GM21717 (cell line): ENCODE measurements at regions not wholly inside any gene's neighbourhood (a gene's known extent, or its start where the extent isn't known, plus 50 kb on each side); places are given as distances from the start of the nearest gene placed in this dataset.
"Not testable (repeated sequence)": the region's sequence is repeated elsewhere in the genome, so short reads cannot be mapped to it uniquely, and the experiment has no call there.

Experiments used
- ATAC-seq: cut with Tn5 transposase; IDR thresholded peaks from one replicate; pipeline ENCODE4 v1.9.1; 2021; ENCODE audit warnings: mild to moderate bottlenecking, moderate library complexity; ENCODE audit not compliant: unreplicated experiment

DNA sequence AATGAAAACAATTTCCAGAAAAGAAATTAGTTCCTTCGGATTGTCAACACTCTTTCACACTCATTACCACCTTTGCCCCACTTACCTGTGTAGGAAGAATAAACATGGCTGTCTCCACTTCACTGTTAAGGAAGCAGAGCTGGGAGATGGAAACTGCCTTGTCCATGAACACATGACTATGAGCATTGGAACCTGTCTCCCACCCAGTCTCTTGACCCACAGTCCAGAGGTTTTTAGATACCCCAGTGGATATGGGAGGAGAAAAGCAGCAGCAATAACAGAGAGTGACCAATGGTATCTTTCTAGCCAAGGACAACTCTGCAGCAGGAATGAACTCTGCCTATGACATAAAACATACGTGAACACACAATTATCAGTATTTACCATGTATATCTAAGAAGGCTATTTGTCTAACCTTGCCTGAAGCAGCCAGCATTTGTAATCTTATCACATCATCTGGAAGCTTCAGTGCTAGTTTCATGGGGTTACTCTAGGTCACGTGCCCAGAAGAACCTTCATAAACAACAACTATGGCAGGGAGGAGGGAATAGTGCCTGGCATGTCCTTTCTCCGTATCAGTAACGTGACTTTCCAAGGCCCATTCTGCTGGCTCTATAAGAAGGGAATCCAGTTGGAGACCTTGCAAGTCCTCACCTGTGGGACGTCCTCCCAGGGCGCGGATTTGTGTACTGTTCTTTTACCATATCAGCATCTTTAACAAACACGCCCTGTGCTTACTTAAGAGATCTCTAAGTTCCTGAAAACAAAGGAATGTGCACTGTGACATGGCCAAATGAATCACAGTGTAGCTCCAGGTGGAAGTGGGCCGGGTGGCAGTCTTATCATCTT lies 221.8 kb upstream of the UBL3 start:
- no peak for ATAC-seq

DNA sequence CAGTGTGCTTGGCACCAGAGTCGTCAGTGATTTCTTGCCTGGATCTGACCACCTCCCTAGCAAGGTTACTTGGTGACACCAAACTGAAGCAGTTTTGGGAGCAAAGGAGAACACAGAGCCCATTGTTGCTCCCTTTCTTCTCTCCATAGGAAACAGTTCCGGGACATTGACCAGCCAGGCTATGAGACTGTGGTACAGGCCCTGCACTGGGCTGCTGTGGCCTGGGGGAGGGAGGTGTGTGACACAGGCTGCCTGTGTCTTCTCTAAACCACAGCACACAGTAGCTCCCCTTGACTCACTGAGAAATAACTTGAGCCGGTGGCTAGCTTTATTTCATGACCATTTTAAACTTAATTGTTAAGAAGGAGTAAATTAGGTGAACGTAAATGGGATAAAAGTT lies 214.8 kb upstream of the UBL3 start:
- no peak for ATAC-seq

DNA sequence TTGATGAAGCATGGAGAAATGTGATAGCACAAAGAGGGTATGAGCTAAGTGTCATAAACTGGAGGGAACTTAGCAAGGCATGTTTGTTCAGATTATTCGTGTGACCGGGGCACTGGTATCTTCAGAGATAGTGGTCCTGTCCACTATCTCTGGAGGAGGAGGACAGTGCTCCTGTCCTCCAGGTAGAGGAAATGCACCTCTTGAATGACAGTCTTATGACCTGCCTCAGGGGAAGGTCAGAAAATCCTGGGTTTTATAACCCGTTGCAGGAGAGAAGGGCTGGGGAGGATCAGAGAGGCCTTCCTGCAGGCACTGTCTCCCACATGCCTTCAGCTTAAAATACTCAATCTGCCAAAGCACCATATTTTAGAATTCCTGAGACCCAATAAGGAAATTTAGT lies 213.5 kb upstream of the UBL3 start:
- ATAC-seq = no peak

DNA sequence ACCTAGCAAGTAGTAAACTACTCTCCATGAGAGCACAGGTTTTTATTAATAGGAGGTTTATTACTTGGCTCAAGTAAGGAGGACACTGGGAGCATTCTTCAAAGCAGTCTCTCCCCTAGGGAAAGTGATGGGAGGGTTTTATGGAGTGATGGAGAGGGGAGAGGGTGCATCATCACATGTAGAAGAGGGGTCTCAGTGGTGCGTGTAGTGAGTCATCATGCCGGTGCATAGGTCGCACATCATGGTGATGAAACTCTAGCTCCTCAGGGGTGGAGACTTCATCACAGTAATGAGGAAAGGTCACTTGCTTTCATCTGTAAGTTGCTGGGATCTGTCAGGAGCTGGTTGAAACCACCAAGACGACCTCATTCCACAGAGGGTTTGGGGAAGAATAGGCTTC lies 210.8 kb upstream of the UBL3 start:
- no peak for ATAC-seq

DNA sequence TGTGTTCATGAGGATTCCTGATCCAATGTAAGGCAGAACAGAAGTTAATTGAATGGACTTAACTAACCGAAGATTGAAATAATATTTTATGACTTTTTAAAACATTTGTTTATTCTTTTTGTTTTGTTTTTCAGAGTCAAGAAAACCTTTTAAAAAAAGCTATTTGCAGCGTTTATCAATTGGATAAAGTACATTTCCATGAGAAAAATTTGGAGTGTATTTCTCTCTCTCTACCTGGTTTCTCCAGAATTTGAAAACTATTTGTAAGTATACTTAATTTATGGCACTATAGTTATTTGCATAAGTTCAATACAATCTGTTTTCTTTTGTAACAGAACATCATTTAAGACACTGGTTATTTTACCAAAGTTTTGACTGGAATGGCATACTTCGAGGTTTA lies 208.0 kb upstream of the UBL3 start:
- ATAC-seq = no peak

DNA sequence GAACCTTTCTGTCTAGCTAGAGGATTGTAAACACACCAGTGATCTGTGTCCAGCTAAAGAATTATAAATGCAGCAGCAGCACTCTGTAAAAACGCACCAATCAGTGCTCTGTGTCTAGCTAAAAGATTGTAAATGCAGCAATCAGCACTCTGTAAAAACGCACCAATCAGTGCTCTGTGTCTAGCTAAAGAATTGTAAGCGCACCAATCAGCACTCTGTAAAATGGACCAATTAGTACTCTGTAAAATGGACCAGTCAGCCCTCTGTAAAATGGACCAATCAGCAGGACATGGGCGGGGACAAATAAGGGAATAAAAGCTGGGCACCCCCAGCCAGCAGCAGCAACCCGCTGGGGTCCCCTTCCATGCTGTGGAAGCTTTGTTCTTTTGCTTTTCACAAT lies 204.1 kb upstream of the UBL3 start:
- not testable (repeated sequence) for ATAC-seq

DNA sequence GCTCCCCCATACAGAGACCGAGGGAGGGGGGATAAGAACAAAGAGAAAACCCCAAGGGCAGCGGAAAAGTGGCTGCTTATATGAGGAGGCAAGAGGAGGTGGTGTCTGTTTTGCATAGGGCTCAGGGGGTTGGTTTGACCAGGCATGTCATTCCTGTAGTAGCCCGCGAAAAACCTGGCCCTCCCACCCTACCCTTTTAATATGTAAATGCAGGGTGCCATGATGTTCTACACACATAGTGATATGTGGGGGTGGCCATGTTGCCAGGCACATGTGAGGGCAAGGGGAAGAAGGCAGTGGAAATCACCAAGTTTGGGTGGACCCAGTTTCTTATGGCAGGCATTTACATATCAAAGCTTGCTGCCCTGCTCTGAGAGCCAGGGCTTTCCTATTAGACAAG lies 203.5 kb upstream of the UBL3 start:
- no peak for ATAC-seq

DNA sequence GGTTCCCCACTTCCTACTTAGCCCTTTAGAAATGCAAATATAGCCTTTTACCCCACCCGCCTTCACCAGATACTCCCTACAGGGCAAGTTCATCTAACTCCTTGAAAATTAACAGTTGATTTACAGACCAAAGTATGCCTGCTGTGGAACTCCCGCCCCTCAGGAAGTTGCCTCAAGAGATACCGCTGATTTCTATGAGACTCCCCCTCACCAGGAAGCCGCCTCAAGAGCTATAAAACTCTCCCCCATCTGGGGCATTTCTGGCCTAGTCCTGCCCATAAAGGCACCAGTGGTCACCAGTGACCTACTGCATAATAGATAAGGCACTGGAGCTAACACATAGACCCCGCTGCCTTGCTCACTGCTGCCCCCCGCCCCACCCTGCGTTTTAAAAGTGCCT lies 201.7 kb upstream of the UBL3 start:
- ATAC-seq = no peak

DNA sequence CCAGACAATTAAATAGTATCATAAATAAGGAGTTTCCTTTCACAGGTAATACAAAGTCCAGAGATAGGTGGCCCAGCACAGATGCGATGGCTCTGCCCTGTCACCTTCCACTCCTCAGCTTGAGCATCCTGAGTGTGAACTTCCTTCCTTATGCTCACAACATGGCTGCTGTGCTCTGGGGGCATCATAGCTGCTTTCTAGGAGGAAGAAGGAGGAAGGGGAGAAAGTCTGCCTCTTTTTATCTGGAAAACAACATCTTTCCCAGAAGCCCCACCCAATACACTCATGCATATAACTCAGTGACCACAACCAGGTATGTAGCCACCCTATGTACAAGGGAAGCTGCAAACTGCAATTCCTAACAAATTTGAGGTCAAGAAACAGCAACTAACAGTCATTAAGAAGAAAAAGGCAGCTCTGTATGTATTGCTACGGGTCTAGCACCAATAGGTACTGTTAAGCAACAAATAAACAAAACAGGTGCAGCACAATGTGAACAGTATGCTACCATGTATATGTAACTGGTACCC lies 201.2 kb upstream of the UBL3 start:
- no peak for ATAC-seq

DNA sequence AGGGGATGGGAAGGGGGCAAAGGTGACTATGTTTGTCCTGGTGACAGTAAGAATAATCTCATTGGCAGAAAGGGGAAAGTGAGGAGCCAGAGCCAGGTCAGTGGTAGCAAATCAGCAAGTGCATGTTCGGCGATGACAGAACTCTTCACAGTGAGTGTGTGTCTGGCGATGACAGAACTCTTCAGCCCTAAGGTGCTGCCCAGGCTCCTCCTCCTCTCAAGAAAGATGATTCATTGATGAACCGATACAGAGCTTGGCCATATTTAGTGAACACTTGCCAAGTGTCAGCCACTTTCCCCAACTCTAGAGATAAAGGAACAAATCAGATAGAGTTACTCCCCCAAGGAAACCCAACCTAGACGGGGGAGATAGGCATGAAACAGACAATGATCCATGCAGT lies 199.3 kb upstream of the UBL3 start:
- ATAC-seq = no peak

DNA sequence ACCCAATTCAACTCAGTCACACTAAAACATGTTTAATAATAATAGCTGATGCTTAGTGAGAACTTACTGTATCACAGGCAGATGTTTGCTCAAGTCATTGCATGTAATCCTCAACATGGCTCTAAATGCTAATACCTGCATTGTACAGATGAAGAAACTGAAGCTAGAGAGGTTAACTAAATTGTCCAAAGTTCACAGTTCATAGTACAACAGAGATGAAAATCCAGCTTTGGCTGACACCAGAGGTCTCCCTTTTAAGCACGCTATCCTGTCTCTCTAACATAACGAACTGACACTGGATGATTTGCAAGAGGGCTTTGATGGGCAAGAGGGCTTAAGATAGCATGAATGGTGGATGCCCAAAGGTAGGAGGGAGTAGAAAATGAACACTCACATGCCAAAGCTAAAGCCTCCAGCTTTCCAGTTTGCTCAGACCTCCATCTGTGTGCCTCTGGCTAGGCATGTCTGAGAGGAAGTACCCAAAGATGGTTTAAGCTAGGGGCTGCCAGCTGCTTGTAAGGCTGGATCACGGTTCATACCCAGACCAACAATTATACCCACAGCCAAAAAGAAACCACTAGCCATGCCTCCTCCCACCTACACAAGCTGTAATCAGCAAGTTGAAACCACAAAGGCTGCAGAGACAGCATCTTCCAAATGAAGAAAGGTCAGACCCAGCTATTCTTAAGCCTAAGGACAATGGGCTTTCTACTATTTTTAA lies 196.9 kb upstream of the UBL3 start:
- no peak for ATAC-seq

DNA sequence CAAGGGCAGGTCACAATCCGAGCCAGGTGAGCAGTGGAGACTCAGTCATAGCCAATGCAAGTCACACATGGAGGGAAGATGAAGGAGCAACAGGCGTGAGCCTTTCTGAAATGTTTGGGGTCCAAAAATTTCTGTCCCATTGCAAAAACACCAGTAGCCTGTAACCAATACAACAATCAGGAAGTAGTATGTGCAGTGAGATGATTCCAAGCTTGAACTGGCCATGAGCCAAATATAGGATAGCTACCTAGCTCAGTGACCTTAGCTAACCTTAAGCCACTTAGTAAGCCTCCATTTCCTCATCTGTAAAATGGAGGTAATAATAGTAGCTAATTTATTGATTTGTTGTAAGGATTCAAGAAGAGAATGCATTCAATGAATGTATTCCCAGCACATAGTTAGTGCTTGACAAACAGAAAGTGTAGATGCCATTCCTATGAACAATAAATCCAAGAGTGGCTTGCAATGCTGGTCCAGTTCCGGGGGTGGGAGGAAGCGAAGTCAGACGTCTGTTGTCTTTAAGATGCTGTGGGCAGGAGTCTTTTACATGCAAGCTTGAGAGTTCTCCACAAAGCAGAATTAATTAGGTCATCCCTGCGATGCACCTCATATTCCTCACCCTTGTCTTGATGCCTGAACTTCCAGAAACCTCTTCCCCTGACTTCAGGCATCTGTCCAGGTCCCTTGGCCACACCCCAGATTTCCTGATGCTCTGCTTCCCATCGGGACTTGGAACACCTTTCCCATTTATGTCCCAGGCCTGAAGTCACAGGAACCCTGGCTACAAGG lies 195.7 kb upstream of the UBL3 start:
- no peak for ATAC-seq

DNA sequence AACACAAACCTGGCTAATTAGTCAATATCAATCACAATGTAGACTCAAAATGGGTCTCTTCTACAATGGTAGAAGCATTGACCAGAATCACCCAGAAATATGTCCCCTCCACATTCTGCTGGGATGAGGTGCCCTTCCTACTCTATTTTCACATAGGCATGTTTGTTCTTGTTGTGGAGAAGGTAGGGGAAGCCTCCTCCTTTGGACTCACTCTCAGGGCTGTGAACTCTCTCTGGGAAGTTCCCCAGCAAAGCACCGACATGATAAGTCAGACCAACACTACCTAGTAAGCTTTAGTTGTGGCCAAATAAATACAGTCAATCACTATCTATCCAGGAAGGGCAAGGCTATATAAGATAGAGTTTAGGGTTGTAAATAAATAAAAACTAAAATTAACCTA lies 194.5 kb upstream of the UBL3 start:
- ATAC-seq = no peak

DNA sequence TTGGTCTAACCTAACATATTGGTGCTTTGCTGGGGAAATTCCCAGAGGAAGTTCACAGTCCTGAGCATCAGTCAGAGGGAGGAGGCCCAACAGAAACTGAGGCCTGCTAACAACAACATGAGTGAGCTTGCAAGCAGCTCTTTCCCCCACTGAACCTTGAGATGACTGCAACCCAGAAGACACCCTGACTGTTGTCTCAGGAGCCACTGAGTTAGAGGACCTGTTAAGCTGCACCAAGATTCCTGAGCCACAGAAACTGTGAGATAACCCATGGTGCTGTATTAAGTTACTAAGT lies 193.2 kb upstream of the UBL3 start:
- no peak for ATAC-seq

DNA sequence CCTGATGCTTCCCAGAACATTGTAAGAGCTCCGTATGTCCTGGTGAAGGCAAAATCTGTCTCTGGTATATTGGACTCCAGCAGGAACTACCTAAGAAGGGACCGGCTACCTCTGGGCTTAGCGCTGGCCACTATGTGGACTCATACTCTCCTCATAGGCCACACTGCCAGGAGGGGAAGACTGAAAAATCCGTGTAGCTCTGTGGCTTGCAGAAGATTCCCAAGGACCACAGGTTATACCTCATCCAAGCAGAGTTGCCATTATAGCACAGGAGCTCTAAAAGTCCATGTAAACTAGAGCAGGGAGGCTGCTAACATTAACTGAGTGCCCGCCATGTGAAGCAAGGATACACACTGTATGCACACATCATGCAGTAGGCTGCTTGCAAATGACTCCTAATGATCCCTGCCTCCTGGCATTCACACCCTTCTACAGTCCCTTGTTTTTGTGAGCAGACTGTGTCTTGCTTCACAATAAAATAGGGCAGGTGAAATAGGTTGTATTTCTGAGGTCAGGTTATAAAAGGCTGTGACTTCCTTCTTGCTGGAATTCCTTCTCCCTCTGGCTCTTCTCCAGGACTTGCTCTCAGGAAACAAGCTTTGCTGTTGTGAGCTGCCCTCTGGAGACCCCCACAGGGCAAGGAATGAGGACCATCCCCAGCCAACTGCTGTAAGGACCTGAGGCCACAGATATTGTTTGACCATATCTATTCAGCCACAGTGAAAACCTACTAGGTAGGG lies 192.6 kb upstream of the UBL3 start:
- ATAC-seq = no peak

DNA sequence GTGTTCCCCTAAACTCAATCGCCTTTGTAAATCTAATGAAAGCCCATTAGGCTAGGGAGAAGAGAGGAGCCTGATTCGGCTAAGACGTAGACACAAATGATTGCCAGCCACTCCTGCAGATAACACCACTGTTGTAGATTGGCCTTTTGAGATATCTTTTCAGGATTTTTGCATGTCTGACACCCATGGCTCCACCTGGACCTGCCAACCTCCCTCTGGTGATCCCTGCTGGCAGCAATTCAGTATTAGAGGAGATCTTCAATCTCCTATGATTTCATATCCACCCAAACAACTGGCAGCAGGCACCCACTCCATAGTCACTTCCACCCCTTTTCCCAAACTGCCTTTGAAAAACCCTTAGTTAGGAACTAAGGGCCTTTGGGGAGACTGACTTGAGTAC lies 191.9 kb upstream of the UBL3 start:
- ATAC-seq = no peak

DNA sequence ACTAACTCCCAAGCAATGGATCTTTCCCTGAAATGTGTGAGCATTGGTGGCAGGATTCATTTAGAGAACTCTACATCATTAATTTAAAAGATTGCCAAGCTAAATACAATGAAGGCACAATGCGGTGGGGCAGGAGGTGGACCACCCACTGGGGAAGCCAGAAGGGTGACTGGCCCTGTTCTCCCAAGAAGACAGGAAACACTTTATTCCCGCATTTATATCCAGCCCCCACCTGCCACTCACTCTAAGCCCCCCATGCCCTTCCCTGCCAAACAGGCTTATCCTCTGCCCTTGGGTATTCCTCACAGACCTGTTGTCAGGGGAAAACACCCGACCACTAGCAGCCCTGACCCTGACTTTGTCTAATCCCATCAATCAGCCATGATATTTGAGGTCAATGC lies 189.1 kb upstream of the UBL3 start:
- ATAC-seq = no peak

DNA sequence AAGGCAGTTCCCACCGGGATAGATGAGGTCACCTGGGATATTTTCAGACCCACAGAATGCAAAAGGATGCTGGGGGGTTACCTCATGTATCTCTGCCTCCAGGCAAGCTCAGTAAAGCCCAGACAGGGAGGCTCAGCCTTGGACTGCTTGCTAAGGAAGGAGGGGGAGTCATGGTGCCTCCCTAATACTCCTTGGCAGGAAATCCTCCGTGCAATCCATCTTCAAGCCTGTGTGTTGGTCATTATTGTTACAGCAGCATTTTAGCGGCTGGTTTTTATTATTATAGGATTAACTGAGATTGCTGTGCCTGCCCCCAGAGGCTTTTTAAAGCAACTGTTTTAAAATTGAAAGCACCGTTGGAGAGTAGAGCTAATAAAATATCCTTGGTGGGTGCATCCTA lies 188.5 kb upstream of the UBL3 start:
- no peak for ATAC-seq

DNA sequence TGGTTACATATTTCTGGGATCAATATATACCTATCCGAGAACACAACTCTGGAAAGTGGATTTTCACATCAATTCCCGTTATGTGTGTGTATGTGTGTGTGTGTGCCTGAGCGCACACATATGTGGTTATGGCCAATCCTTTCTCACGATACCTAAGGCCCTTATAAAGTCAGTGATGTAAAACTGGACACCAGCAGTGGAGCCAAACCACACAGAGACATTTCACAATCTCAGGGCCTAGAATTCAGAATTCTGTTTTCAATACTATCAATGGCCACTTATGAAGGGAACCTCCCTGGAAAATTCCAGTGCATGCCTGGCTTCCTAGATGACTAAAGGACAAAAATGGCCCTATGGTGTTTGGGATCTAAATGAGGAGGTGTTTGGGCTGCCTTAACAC lies 187.3 kb upstream of the UBL3 start:
- no peak for ATAC-seq

DNA sequence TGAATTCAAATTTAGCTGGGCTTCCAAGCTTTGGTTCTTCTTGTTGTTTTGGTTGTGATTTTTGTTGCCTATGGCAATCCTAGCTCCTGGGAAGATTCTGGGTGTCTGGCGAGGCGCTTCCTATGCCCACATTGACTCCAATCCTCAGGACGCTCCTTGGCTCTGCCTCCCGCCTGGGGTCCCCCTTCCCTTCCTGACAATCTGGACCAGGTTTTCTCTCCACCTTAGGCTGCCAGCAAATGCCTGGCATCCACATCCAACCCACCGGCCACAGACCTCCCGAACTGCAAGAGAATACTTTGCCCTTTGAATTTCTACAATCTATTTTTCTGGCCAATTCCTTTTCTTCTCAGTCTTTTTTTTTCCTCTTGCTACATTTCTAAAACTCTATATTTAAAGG lies 186.9 kb upstream of the UBL3 start:
- ATAC-seq = no peak

DNA sequence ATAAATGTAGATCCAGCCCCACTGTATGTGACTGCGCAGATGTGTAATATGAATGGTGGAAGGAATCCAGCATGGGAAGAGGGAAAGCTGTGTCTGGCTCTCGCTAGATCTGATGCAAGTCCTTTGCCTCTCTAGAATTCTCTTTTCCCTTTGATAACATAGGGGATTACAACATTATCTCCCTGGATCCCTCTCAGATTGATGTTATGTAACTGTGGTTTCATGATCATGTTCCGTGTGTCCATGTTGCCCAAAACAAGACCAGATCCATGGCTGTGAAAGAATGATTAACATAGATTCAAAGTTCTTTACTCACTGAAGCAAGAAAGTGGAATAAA lies 184.0 kb upstream of the UBL3 start:
- ATAC-seq = no peak
